ENCODE measurements at regions not wholly inside any gene's neighbourhood (a gene's known extent, or its start where the extent isn't known, plus 50 kb on each side); places are given as distances from the start of the nearest gene placed in this dataset.
"Not testable (repeated sequence)": the region's sequence is repeated elsewhere in the genome, so short reads cannot be mapped to it uniquely, and the experiment has no call there.

GRCh38 chr2:143936538-143936847, 583.4 kb downstream of the ZEB2 start:
- peaks cover 47% of the 10 kb centered on the region for H3K27me3 Mint-ChIP-seq
- peaks cover 18% of the 10 kb centered on the region for H3K4me1 Mint-ChIP-seq
- H3K27ac Mint-ChIP-seq, result peak overlapping the region; percentile 46
- H3K4me3 Mint-ChIP-seq, result peak overlapping the region; percentile 64
- H3K9me3 Mint-ChIP-seq, result no peaks in the 10 kb centered on the region
- H3K36me3 Mint-ChIP-seq, result peaks cover 2% of the 10 kb centered on the region

- Mint-ChIP-seq H3K4me1 (peaks cover 18% of the 10 kb centered on the region), H3K27me3 (peaks cover 44% of the 10 kb centered on the region), H3K4me3 (no peak overlapping the region), H3K9me3 (no peaks in the 10 kb centered on the region), H3K27ac (no peak overlapping the region), H3K36me3 (peaks cover 2% of the 10 kb centered on the region)
Observed at GRCh38 chr2:143935482-143935752, 584.5 kb downstream of the ZEB2 start.

DNA sequence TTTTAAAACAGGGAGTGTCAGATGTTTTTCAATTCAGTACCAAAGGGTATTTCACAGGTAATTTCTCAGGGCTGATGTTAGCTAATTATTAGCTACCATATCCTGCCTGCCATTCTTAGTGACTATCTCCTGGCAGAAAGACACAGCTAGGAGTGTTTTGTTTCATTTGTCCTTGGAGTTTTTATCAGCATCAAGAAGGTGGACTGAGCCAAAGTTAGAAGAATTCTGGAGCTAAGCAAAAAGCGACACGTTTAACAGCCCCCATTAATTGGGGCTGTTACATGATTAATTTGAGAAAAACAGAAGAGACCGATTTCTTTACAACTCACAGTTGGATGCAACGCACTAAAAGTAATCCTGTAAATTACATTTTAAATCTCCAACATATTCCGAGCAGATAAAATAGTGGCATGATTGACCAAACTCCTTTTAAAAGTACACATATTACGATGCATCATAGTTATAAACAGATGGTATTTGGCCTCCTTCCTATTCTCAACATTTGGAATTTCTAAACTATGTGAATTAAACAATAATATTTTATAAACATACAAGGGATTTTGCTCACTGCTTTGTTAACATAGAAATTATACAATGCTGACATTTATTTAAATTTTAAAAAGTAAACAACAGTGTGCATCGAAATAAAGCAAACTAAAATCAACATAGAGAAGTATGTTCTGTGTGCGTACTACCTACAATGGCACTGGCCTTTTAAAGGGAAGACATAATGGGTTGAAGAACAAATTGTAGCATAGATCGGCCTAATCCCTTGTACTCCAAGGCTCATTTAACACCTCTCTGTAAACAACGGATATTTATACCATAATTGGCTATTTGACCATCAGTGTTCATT, 585.1 kb downstream of the ZEB2 start:
- H3K27me3 Mint-ChIP-seq, result peaks cover 42% of the 10 kb centered on the region
- H3K36me3 Mint-ChIP-seq, result peaks cover 2% of the 10 kb centered on the region
- no peak overlapping the region for H3K4me3 Mint-ChIP-seq
- no peak overlapping the region for H3K27ac Mint-ChIP-seq
- H3K4me1 Mint-ChIP-seq, result peaks cover 18% of the 10 kb centered on the region
- H3K9me3 Mint-ChIP-seq, result no peaks in the 10 kb centered on the region

- Mint-ChIP-seq H3K36me3 (peaks cover 2% of the 10 kb centered on the region), H3K4me1 (peaks cover 18% of the 10 kb centered on the region), H3K9me3 (no peaks in the 10 kb centered on the region), H3K27ac (no peak overlapping the region), H3K4me3 (no peak overlapping the region), H3K27me3 (peaks cover 37% of the 10 kb centered on the region)
Observed at GRCh38 chr2:143933946-143934569, 585.9 kb downstream of the ZEB2 start.

- H3K4me1 Mint-ChIP-seq, result peaks cover under 1% of the 10 kb centered on the region
- peaks cover 20% of the 10 kb centered on the region for H3K27me3 Mint-ChIP-seq
- no peak overlapping the region for H3K27ac Mint-ChIP-seq
- no peak overlapping the region for H3K4me3 Mint-ChIP-seq
- no peaks in the 10 kb centered on the region for H3K9me3 Mint-ChIP-seq
- peaks cover 2% of the 10 kb centered on the region for H3K36me3 Mint-ChIP-seq
Observed at GRCh38 chr2:143930891-143931290, 589.0 kb downstream of the ZEB2 start.

DNA sequence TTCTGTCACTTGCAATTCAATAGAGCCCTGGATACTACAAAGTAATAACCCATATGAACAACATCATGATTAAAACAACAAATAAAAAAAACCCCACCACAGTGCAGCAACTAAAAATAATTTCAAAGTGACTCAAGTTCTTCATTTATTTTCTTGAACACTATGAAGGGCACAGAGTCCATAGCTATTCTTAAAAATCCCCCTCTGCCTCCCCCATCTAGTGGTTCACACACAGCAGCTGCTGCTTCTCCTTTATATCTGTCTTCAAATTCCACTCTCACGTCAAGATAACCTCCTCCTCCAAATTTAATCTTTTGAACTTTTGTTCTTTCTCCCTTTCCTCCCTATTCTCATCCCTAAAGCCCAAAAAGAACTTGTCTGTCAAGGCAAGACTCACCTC, 591.3 kb downstream of the ZEB2 start:
- H3K4me1 Mint-ChIP-seq, result no peaks in the 10 kb centered on the region
- H3K36me3 Mint-ChIP-seq, result peaks cover 2% of the 10 kb centered on the region
- peaks cover 11% of the 10 kb centered on the region for H3K27me3 Mint-ChIP-seq
- H3K4me3 Mint-ChIP-seq, result no peak overlapping the region
- H3K9me3 Mint-ChIP-seq, result no peaks in the 10 kb centered on the region
- no peak overlapping the region for H3K27ac Mint-ChIP-seq

DNA sequence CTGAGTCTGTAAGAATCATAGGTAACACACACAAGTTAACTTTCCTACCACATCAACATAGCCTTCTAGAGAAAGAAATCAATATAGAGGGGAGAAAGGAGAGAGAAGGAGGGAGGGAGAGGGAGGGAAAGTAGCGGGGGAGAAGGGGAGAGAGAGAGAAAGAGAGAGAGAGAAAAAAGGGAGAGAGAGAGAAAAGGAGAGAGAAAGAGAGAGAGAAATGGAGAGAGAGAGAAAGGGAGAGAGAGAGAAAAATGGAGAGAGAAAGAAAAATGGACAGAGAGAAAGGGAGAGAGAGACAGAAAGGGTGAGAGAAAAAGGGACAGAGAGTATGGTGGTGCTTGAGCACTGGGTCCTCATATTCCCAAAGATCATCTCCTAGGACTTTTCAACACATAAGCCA, 591.7 kb downstream of the ZEB2 start:
- H3K36me3 Mint-ChIP-seq, result peaks cover 2% of the 10 kb centered on the region
- H3K4me1 Mint-ChIP-seq, result no peaks in the 10 kb centered on the region
- no peak overlapping the region for H3K27ac Mint-ChIP-seq
- H3K4me3 Mint-ChIP-seq, result no peak overlapping the region
- H3K9me3 Mint-ChIP-seq, result no peaks in the 10 kb centered on the region
- H3K27me3 Mint-ChIP-seq, result peaks cover 9% of the 10 kb centered on the region

DNA sequence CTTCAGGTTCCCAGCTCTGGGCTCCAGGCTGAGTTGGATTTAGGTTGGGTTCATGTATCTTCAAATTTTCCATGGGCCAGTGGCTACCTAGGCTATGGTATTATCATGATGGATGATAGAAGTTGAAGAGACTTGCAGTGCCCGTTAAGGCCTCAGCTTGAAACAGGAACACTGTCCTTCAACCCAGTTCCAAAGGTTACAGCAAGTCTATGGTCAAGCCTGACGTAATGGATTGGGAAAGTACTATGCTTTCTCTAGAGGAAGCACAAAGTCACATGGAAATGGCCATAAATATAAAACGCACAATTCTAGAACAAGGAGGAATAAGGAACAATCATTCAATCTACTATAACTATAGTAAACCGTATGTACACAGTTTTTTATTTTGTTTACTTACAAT, 593.2 kb downstream of the ZEB2 start:
- Mint-ChIP-seq H3K27ac (no peak overlapping the region), H3K27me3 (peaks cover 6% of the 10 kb centered on the region), H3K9me3 (peaks cover 4% of the 10 kb centered on the region), H3K4me1 (no peaks in the 10 kb centered on the region), H3K4me3 (no peak overlapping the region), H3K36me3 (peaks cover under 1% of the 10 kb centered on the region)

GRCh38 chr2:143922261-143922830, 597.6 kb downstream of the ZEB2 start:
- not testable (repeated sequence) for H3K27me3 Mint-ChIP-seq, H3K4me1 Mint-ChIP-seq

DNA sequence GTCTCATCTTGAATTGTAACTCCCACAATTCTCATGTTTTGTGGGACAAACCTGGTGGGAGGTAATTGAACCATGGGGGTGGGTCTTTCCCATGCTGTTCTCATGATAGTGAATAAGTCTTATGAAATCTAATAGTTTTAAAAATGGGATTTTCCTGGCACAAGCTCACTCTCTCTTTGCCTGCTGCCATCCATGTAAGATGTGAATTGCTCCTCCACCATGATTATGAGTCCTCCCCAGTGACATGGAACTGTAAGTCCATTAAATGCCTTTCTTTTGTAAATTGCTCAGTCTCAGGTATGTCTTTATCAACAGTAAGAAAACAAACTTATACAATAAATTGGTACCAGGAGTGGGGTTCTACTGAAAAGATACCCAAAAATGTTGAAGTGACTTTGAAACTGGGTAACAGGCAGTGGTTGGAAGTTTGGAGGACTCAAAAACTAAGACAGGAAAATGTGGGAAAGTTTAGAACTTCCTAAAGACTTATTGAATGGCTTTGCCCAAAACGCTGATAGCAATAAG, 601.4 kb downstream of the ZEB2 start:
- no peak overlapping the region for H3K4me3 Mint-ChIP-seq
- peaks cover 4% of the 10 kb centered on the region for H3K36me3 Mint-ChIP-seq
- peaks cover 11% of the 10 kb centered on the region for H3K9me3 Mint-ChIP-seq
- no peaks in the 10 kb centered on the region for H3K4me1 Mint-ChIP-seq
- H3K27ac Mint-ChIP-seq, result no peak overlapping the region
- H3K27me3 Mint-ChIP-seq, result peaks cover 4% of the 10 kb centered on the region

More at GRCh38 chr2:143922261-143922830, 597.6 kb downstream of the ZEB2 start:
- not testable (repeated sequence) for H3K36me3 Mint-ChIP-seq, H3K4me3 Mint-ChIP-seq, H3K27ac Mint-ChIP-seq
- peaks cover 11% of the 10 kb centered on the region for H3K9me3 Mint-ChIP-seq

DNA sequence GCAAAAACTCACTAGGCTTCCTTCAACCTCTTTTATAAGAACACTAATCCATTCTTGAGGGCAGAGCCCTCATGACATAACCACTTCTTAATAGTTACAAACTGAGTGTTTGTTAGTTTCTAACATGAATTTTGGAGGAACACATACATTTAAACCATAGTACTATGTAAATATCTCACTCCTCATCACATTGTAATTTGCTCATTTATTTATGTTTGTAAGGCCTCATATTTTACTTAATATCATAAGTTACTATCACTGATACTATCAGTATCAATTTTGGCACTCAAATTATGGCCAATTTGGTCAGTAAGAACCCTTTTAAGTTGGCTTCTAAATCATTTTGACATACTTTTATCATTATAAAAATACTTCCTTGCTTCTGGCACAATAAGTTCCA, 603.1 kb downstream of the ZEB2 start:
- Mint-ChIP-seq H3K4me3 (no peak overlapping the region), H3K36me3 (peaks cover 4% of the 10 kb centered on the region), H3K27me3 (peaks cover 4% of the 10 kb centered on the region), H3K9me3 (peaks cover 7% of the 10 kb centered on the region), H3K27ac (no peak overlapping the region), H3K4me1 (no peaks in the 10 kb centered on the region)

- Mint-ChIP-seq H3K36me3 (no peaks in the 10 kb centered on the region), H3K9me3 (no peaks in the 10 kb centered on the region), H3K4me3 (no peak overlapping the region), H3K27me3 (peaks cover 10% of the 10 kb centered on the region), H3K4me1 (no peaks in the 10 kb centered on the region), H3K27ac (no peak overlapping the region)
Observed at GRCh38 chr2:143909577-143910353, 610.2 kb downstream of the ZEB2 start.

- no peaks in the 10 kb centered on the region for H3K4me1 Mint-ChIP-seq
- H3K4me3 Mint-ChIP-seq, result no peak overlapping the region
- no peaks in the 10 kb centered on the region for H3K36me3 Mint-ChIP-seq
- H3K27ac Mint-ChIP-seq, result no peak overlapping the region
- H3K27me3 Mint-ChIP-seq, result peaks cover 8% of the 10 kb centered on the region
- H3K9me3 Mint-ChIP-seq, result no peaks in the 10 kb centered on the region
Observed at GRCh38 chr2:143908843-143909242, 611.1 kb downstream of the ZEB2 start.

GRCh38 chr2:143907801-143908200, 612.1 kb downstream of the ZEB2 start:
- Mint-ChIP-seq H3K36me3 (no peaks in the 10 kb centered on the region), H3K4me1 (no peaks in the 10 kb centered on the region), H3K27me3 (peaks cover 8% of the 10 kb centered on the region), H3K27ac (no peak overlapping the region), H3K4me3 (no peak overlapping the region), H3K9me3 (no peaks in the 10 kb centered on the region)

- H3K27ac Mint-ChIP-seq, result no peak overlapping the region
- peaks cover 7% of the 10 kb centered on the region for H3K27me3 Mint-ChIP-seq
- no peaks in the 10 kb centered on the region for H3K4me1 Mint-ChIP-seq
- no peaks in the 10 kb centered on the region for H3K36me3 Mint-ChIP-seq
- H3K4me3 Mint-ChIP-seq, result no peak overlapping the region
- no peaks in the 10 kb centered on the region for H3K9me3 Mint-ChIP-seq
Observed at GRCh38 chr2:143906850-143907249, 613.1 kb downstream of the ZEB2 start.

DNA sequence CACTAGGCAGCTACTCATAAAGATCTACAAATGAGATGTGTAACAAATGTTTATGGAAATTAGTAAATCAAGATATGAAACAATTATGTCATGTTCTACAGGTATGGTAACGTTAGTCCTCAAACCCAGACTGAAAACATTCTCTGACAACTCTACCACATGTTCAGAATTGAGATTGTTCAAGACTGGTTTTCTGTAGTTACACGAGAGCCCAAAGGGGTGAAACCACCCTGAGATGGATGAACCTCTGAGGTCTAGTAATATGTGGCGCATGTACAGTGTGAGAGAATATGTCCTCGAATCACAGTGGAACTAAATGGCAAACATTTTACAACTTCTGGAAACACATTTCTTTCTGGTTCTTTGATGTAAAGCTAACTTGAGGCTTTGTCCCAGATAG, 614.3 kb downstream of the ZEB2 start:
- no peaks in the 10 kb centered on the region for H3K9me3 Mint-ChIP-seq
- peaks cover 4% of the 10 kb centered on the region for H3K4me1 Mint-ChIP-seq
- H3K27me3 Mint-ChIP-seq, result peaks cover 6% of the 10 kb centered on the region
- H3K36me3 Mint-ChIP-seq, result no peaks in the 10 kb centered on the region
- no peak overlapping the region for H3K27ac Mint-ChIP-seq
- H3K4me3 Mint-ChIP-seq, result no peak overlapping the region
